DOHH2 (cell line): ENCODE measurements at regions not wholly inside any gene's neighbourhood (a gene's known extent, or its start where the extent isn't known, plus 50 kb on each side); places are given as distances from the start of the nearest gene placed in this dataset.

ENCODE experiments used
- EZH2phosphoT487 ChIP-seq: fragments of 200-600 bp; sonication (generic); IDR thresholded peaks from 2 replicates; pipeline ENCODE4 v1.6.1; 2017; ENCODE audit warnings: borderline replicate concordance, mild to moderate bottlenecking, antibody characterized with exemption, low read length, moderate library complexity, mixed read lengths
- TF ChIP-seq, protein P1 (sequence below): fragments of 200-600 bp; sonication (generic); IDR thresholded peaks from one replicate; pipeline ENCODE4 v1.5.1; 2014; ENCODE audit warnings: antibody characterized with exemption, mild to moderate bottlenecking, low read depth, low read length; ENCODE audit not compliant: poor library complexity, severe bottlenecking

DNA sequence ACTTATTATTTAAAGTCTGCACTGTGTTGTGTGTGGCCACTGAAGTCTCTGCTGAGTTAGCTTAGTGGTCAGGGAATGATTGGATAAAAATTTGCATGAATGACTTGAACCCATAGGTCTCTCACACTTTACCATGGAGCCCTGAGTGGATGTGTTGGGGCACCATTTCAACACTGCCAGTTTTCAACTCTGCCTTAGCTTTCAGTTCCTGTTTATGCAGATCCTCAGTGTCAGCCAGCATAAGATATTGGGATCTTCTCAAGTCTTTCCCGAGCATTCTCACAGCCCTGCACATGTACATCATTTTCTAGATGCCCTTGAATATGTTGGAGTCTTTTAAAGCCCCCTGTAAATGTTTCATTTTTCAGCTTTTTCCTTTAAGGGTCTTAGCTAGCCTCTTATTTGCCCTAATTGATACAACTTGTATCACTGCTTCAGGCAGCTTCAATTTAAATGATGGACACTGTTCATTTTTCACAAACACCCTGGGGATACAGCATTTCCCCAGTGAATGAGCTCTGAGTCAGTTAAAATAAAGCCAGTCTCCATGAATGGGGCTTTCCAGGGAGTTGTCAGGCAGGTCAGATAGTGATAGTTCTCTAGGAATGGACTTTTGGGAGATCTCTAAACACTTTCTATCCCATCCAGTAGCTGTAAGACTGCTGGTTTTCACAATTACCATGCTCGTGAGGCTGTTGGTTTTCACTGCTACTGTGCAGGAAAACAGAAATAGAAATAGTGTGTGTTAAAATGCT lies 211.9 kb upstream of the PAPPA start:
- no peak for TF ChIP-seq EZH2phosphoT487
- TF ChIP-seq, protein P1, sequence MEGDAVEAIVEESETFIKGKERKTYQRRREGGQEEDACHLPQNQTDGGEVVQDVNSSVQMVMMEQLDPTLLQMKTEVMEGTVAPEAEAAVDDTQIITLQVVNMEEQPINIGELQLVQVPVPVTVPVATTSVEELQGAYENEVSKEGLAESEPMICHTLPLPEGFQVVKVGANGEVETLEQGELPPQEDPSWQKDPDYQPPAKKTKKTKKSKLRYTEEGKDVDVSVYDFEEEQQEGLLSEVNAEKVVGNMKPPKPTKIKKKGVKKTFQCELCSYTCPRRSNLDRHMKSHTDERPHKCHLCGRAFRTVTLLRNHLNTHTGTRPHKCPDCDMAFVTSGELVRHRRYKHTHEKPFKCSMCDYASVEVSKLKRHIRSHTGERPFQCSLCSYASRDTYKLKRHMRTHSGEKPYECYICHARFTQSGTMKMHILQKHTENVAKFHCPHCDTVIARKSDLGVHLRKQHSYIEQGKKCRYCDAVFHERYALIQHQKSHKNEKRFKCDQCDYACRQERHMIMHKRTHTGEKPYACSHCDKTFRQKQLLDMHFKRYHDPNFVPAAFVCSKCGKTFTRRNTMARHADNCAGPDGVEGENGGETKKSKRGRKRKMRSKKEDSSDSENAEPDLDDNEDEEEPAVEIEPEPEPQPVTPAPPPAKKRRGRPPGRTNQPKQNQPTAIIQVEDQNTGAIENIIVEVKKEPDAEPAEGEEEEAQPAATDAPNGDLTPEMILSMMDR, result no peak
